GM21367 (cell line): ENCODE measurements at regions not wholly inside any gene's neighbourhood (a gene's known extent, or its start where the extent isn't known, plus 50 kb on each side); places are given as distances from the start of the nearest gene placed in this dataset.

Source experiments
- ATAC-seq: cut with Tn5 transposase; IDR thresholded peaks from one replicate; pipeline ENCODE4 v1.9.1; 2021; ENCODE audit not compliant: unreplicated experiment

DNA sequence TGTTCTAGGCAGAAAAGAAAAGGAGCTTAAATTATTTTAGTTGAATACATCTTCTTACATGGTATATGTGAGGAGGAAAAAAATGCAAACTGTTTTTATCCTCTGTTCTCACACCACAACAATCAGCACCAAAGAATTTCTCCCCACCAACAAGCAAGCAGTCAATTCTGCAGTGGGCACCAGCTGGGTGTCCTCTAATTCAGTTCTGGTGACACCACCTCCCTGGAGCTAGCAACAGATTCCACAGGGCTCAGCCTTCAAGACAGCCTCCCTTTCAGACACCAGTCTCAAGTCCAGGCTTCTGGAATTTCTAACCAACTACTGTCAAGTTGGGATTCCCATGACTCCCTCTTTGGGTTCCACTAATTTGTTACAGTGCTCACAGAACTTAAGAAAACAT is 490.2 kb upstream of the IGFBP3 start:
- no peak for ATAC-seq

DNA sequence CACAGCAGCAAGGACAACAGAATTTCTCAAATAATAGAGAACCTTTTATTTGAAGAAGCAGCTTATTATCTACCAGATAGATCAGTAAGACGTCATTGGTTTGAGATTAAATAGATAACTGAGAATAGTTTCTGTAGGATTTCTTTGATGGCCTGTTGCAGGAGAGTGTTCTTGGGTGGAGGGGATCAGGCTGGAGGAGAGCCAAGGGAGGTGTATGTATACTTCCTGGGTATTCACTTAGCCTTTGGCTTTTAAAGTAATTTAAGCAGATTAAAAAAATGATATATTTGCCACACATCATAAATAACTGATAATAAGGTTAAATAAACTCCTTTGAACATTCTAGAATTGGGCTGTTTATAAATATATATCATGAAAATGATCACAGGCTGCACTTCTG is 486.1 kb upstream of the IGFBP3 start:
- ATAC-seq, result no peak

- no peak for ATAC-seq
Observed at GRCh38 chr7:46397591-46397990, 476.5 kb upstream of the IGFBP3 start.

DNA sequence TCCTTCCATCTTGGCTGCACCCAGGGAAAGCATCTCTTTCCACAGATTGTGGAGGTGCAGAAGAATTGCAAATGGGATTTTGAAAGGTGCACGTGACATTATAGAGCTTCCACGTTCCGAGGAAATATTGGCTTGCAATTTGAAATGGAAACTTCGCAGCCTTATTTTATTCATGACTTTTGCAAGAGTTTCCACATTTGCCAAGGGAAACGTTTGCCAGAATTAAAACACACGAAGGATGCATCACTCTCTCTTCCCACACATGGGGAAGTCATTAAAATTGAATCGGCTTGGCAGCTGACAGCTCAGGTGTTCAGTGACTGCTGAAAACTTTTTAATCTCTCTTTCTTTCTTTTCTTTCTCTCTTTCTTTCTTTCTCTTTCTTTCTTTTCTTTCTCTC is 475.4 kb upstream of the IGFBP3 start:
- no peak for ATAC-seq

- no peak for ATAC-seq
Observed at GRCh38 chr7:46393142-46393541, 472.1 kb upstream of the IGFBP3 start.

- ATAC-seq, result no peak
Observed at GRCh38 chr7:46391231-46392201, 470.4 kb upstream of the IGFBP3 start.

DNA sequence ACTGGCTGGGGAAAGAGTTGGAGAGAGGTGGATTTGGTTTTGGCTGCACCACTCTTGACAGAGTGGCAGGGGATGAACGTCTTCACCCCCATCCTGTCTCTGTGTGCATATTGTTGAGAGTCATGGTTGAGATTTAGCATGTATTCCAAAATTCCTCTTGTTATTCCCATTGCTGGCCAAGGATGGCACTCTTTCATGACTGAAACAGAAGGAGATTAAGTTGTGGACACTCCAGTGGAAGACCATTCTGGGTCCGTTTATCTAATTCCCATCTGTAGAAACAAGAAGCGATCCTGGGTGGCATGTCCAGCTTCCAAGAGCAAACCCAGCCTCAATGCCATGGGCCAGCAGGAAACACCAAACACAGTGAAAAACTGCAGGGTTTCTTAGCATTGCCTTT is 469.0 kb upstream of the IGFBP3 start:
- ATAC-seq, result no peak

- ATAC-seq, result no peak
Observed at GRCh38 chr7:46389146-46389545, 468.1 kb upstream of the IGFBP3 start.

GRCh38 chr7:46387646-46388045 is 466.6 kb upstream of the IGFBP3 start:
- no peak for ATAC-seq

DNA sequence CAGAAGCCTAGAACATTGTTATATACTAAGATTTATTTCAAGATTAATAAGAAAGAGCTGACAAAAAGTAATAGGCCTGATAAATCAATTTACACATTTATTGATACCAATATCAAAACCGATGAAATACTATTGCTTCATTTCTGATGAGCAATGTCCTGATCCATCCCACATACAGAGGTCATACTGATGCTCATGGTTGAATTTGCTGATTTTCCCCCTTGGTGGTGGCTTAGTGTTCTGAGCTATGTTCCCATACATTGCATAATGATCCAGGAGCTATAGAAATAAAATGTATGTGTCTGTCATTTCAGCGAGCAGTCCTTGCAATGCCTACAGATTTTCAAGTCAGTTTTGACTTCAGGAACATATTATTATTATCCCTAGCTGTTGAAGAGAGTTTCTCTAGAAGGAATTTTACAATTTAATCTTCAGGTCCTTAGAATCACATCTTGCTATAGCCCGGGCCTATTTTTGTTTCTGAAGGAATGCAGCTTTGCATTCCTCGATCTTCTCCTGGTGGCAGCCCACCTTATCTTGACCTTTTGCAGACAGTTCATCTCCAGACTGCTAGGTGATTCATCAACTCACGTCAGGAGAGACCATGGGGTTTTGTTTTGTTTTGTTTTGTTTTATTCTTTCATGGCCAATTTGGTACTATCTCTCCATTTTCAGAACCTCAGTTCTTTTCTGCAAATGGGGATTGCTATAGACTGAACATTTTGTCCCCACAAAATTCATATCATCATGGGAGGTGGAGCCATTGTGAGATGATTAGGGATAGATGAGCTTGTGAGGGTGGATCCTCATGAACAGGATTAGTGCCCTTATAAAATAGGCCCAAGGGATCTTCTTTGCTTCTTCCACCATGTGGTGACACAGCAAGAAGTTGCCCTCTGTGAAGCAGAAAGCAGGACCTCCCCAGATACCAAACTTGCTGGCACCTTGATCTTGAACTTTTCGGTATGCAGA is 465.6 kb upstream of the IGFBP3 start:
- no peak for ATAC-seq

GRCh38 chr7:46385662-46386309 is 464.7 kb upstream of the IGFBP3 start:
- ATAC-seq, result no peak

DNA sequence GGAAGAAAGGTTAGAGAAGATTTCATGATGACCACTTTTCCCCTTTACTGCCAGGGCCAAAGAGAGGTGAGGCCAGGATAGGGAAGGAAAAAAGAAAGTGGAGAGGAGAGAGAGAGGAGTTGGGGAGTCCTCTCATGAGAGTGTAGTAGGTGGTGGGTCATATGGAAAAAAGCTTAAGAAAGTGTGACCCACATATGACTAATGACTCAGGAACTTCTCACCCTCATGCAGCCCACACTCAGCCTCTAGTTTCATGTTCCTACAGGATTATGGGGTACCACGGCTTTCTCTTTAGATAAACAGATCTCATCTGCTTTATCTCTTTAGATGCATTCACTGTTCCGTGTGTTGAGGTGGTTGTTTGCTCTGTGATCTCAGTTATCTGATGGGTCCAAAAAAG is 462.5 kb upstream of the IGFBP3 start:
- ATAC-seq, result no peak

GRCh38 chr7:46369933-46370654 is 449.0 kb upstream of the IGFBP3 start:
- no peak for ATAC-seq

- ATAC-seq, result no peak
Observed at GRCh38 chr7:46368871-46369270, 447.8 kb upstream of the IGFBP3 start.

- ATAC-seq, result no peak
Observed at GRCh38 chr7:46366526-46366925, 445.5 kb upstream of the IGFBP3 start.

DNA sequence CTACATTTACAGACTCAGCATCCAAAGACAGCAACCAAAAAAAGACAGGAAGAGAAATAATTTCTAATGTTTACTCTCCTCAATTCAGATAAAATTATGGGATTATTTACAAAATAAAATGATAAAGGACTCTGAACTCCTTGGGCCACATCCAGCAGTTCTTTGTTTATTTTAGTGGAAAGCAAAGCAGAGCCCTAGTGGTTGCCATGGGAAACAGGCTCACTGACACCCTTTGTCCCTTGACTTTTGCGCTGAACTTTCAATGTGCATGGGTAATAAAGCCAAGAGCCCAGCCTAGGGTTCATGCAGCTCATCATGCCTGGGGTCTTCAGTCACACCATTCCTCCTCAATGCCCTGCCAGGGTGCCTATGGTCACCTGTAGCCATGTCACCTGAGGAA is 442.6 kb upstream of the IGFBP3 start:
- ATAC-seq, result no peak

DNA sequence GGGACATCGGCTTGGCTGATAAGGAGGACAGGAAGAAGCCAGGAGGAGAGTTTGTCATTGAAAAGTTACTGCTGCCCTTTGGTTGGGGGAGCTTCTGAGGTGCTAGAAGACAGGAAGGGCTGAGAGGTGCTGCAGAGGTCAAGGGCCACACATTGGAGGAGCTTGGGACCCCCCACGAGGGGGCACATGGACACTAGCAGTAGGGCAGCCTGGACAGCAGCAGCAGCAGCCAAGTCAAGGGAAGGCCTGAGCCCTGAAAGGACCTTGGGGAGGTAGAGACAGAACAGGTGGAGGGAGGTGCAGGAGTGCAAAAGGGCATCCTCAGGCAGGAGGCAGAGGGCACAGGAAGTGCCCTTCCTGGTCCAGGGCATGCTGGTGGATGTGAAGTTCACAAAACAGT is 439.7 kb upstream of the IGFBP3 start:
- no peak for ATAC-seq

- ATAC-seq, result no peak
Observed at GRCh38 chr7:46360296-46360695, 439.2 kb upstream of the IGFBP3 start.

DNA sequence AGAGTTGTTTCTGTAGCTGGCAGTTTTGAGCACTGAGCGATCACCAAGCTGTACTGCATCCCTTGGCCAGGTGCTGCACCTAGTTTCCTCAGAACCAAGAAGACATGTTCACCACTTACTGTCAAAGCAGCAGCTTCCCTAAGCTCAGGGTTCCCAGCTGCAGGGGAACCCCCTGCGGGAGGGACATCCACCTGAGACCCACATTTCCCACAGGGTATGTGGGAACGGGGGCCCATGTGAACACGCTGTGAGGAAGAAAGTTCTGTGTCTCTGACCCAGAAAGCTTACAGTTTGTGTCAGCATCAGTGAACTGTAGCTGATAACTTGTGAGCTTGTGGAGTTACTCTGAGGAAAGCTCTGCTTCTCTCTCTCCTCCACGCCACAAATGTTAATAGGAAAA is 436.8 kb upstream of the IGFBP3 start:
- ATAC-seq, result no peak

- ATAC-seq, result no peak
Observed at GRCh38 chr7:46357290-46357689, 436.2 kb upstream of the IGFBP3 start.

GRCh38 chr7:46356371-46356770 is 435.3 kb upstream of the IGFBP3 start:
- no peak for ATAC-seq
